ENCODE measurements at regions not wholly inside any gene's neighbourhood (a gene's known extent, or its start where the extent isn't known, plus 50 kb on each side); places are given as distances from the start of the nearest gene placed in this dataset.
"Not testable (repeated sequence)": the region's sequence is repeated elsewhere in the genome, so short reads cannot be mapped to it uniquely, and the experiment has no call there.

DNA sequence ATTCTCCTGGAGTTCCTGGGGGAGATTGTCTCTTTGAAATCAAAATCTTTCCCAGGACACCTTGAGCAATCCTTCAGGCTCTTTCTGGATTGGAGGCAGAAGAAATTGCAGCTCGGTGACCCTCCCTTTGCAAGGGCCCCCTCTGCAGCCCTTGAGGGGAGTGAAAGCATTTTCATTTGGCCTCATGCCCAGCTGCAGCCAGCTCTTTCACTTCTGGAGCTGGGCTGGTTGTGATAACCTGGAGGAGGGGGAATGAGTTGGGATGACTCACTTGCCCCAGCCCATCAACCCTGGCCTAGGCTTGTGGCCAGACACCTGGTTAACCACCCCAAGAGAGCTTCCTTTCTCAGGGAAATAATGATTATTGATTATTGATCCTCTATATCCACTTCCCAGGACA, 129.7 kb downstream of the POTEG start:
- FAIRE-seq; CTCF ChIA-PET (ENCODE audit: partially characterized antibody): not testable (repeated sequence)
- WGBS, 2 experiments (ENCODE audit: extremely low coverage in 1 of 2, insufficient coverage in 1 of 2, insufficient read length in 1 of 2, insufficient replicate concordance in 2 of 2, low coverage in 1 of 2, low lambda C conversion rate in 2 of 2, missing lambda C conversion rate in 1 of 2) = no CpG with 5 or more reads among the region's 1 CpG

DNA sequence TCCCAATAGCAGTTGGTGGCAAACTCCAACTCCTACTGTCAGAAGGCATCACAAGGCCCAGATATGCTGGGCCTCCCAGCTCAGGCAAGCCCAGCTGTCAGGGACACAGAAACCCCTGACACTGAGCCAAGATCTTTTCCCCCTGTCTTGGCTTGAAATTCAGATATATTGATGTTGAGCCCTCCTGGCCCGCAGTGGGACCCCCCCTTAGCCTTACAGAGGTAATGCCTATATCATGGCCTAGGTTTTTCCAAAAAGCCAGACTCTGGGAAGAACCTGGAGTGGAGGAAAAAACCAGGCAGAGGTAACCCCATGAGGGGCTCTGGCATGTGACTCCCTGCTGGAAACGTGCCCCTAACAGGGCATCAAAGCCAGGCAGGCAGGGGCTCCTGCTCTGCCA, 129.2 kb downstream of the POTEG start:
- H2BK120ac ChIP-seq (replicated peaks; ENCODE audit: low read depth, low read length); H4K8ac ChIP-seq (ENCODE audit: extremely low read depth, insufficient read depth, low read length); POLR2A ChIA-PET (ENCODE audit: partially characterized antibody); H4K91ac ChIP-seq (replicated peaks; ENCODE audit: insufficient read length, low read length); H4K5ac ChIP-seq (ENCODE audit: insufficient read length, low read depth, low read length); H2BK20ac ChIP-seq (ENCODE audit: low read length); H3K4me2 ChIP-seq (ENCODE audit: insufficient read depth in 1 of 2, low read depth in 2 of 2, low read length in 2 of 2); H2BK15ac ChIP-seq (ENCODE audit: low read length); FAIRE-seq; CTCF ChIA-PET (ENCODE audit: partially characterized antibody); H3K27ac ChIP-seq (ENCODE audit: low read depth, low read length); H2AFZ ChIP-seq (ENCODE audit: low read length); H3K4me3 ChIP-seq (ENCODE audit: extremely low read depth in 1 of 4, insufficient read depth in 2 of 4, low read depth in 3 of 4, low read length in 4 of 4); H3K14ac ChIP-seq (ENCODE audit: insufficient read length); H3K9me3 ChIP-seq (ENCODE audit: insufficient read depth in 2 of 2, low read depth in 1 of 2, low read length in 1 of 2); H2AK5ac ChIP-seq (ENCODE audit: low read depth, low read length); DNase-seq (ENCODE audit: low read depth in 1 of 2, low spot score in 2 of 2); H3K36me3 ChIP-seq (ENCODE audit: control insufficient read depth in 2 of 4, insufficient read depth in 4 of 4, low read length in 3 of 4); H3K9ac ChIP-seq (replicated peaks in 1 of 4; ENCODE audit: extremely low read depth in 1 of 4, low read depth in 3 of 4, low read length in 3 of 4); H2BK5ac ChIP-seq (ENCODE audit: low read depth, low read length); H3K23me2 ChIP-seq (ENCODE audit: low read depth, low read length); H3K27me3 ChIP-seq (replicated peaks in 1 of 4; ENCODE audit: control insufficient read depth in 3 of 4, extremely low read depth in 1 of 4, insufficient read depth in 3 of 4, low read length in 3 of 4); H3K79me2 ChIP-seq (ENCODE audit: control insufficient read depth in 1 of 2, insufficient read depth in 2 of 2, low read length in 2 of 2); H3K56ac ChIP-seq (replicated peaks; ENCODE audit: insufficient read length, low read depth, low read length); H3K23ac ChIP-seq (ENCODE audit: insufficient read length); H3K18ac ChIP-seq (ENCODE audit: extremely low read depth, low read length); H2BK12ac ChIP-seq (ENCODE audit: low read depth, low read length); H3K4ac ChIP-seq (replicated peaks; ENCODE audit: insufficient read length, low read depth, low read length); H4K20me1 ChIP-seq (replicated peaks in 1 of 2; ENCODE audit: control insufficient read depth in 1 of 2, insufficient read depth in 2 of 2, low read length in 2 of 2); H3K4me1 ChIP-seq (replicated peaks in 1 of 4; ENCODE audit: control insufficient read depth in 3 of 4, insufficient read depth in 4 of 4, low read length in 3 of 4); H3K79me1 ChIP-seq (ENCODE audit: low read depth, low read length): not testable (repeated sequence)
- whole genome bisulfite sequencing, 2 experiments (ENCODE audit: extremely low coverage in 1 of 2, insufficient coverage in 1 of 2, insufficient read length in 1 of 2, insufficient replicate concordance in 2 of 2, low coverage in 1 of 2, low lambda C conversion rate in 2 of 2, missing lambda C conversion rate in 1 of 2) = no CpG with 5 or more reads among the region's 2 CpGs

More for the DNA sequence above, 129.7 kb downstream of the POTEG start:
- H3K14ac ChIP-seq (ENCODE audit: insufficient read length); H3K36me3 ChIP-seq (ENCODE audit: control insufficient read depth in 2 of 4, insufficient read depth in 4 of 4, low read length in 3 of 4); H3K23me2 ChIP-seq (ENCODE audit: low read depth, low read length); H4K5ac ChIP-seq (ENCODE audit: insufficient read length, low read depth, low read length); H2AK5ac ChIP-seq (ENCODE audit: low read depth, low read length); H3K4me1 ChIP-seq (replicated peaks in 1 of 4; ENCODE audit: control insufficient read depth in 3 of 4, insufficient read depth in 4 of 4, low read length in 3 of 4); H4K91ac ChIP-seq (replicated peaks; ENCODE audit: insufficient read length, low read length); H2BK12ac ChIP-seq (ENCODE audit: low read depth, low read length); H3K9me3 ChIP-seq (ENCODE audit: insufficient read depth in 2 of 2, low read depth in 1 of 2, low read length in 1 of 2); H3K27me3 ChIP-seq (replicated peaks in 1 of 4; ENCODE audit: control insufficient read depth in 3 of 4, extremely low read depth in 1 of 4, insufficient read depth in 3 of 4, low read length in 3 of 4); H4K8ac ChIP-seq (ENCODE audit: extremely low read depth, insufficient read depth, low read length); H3K79me2 ChIP-seq (ENCODE audit: control insufficient read depth in 1 of 2, insufficient read depth in 2 of 2, low read length in 2 of 2); H3K4ac ChIP-seq (replicated peaks; ENCODE audit: insufficient read length, low read depth, low read length); H3K9ac ChIP-seq (replicated peaks in 1 of 4; ENCODE audit: extremely low read depth in 1 of 4, low read depth in 3 of 4, low read length in 3 of 4); H3K56ac ChIP-seq (replicated peaks; ENCODE audit: insufficient read length, low read depth, low read length); POLR2A ChIA-PET (ENCODE audit: partially characterized antibody); H2BK120ac ChIP-seq (replicated peaks; ENCODE audit: low read depth, low read length); H2BK5ac ChIP-seq (ENCODE audit: low read depth, low read length); H2BK20ac ChIP-seq (ENCODE audit: low read length); H2AFZ ChIP-seq (ENCODE audit: low read length); H3K4me3 ChIP-seq (ENCODE audit: extremely low read depth in 1 of 4, insufficient read depth in 2 of 4, low read depth in 3 of 4, low read length in 4 of 4); H3K23ac ChIP-seq (ENCODE audit: insufficient read length); H3K18ac ChIP-seq (ENCODE audit: extremely low read depth, low read length); H2BK15ac ChIP-seq (ENCODE audit: low read length); H4K20me1 ChIP-seq (replicated peaks in 1 of 2; ENCODE audit: control insufficient read depth in 1 of 2, insufficient read depth in 2 of 2, low read length in 2 of 2); H3K27ac ChIP-seq (ENCODE audit: low read depth, low read length); H3K4me2 ChIP-seq (ENCODE audit: insufficient read depth in 1 of 2, low read depth in 2 of 2, low read length in 2 of 2); DNase-seq (ENCODE audit: low read depth in 1 of 2, low spot score in 2 of 2); H3K79me1 ChIP-seq (ENCODE audit: low read depth, low read length): not testable (repeated sequence)
